ENCODE measurements at regions not wholly inside any gene's neighbourhood (a gene's known extent, or its start where the extent isn't known, plus 50 kb on each side); places are given as distances from the start of the nearest gene placed in this dataset.

- TF ChIP-seq POLR2A (IDR thresholded peaks at IDR 0.05; ENCODE audit: low read depth, low read length) (no peak), PAX5 (IDR thresholded peaks at IDR 0.05; ENCODE audit: insufficient read depth, low read length, severe bottlenecking) (no peak), POLR2AphosphoS5 (IDR thresholded peaks at IDR 0.05; ENCODE audit: low read depth, low read length) (no peak), POU2F2 (IDR thresholded peaks at IDR 0.05; ENCODE audit: low read depth, low read length) (no peak), SPI1 (IDR thresholded peaks at IDR 0.05; ENCODE audit: low read depth, low read length) (no peak)
- FAIRE-seq (no peak), DNase-seq (ENCODE audit: insufficient read length, low spot score) (no peak)
Observed at GRCh38 chr5:118447350-118447749, 541.0 kb downstream of the DTWD2 start.

- FAIRE-seq (no peak), DNase-seq (ENCODE audit: insufficient read length, low spot score) (no peak)
- no peak for TF ChIP-seq POU2F2 (IDR thresholded peaks at IDR 0.05; ENCODE audit: low read depth, low read length)
- TF ChIP-seq SPI1 (IDR thresholded peaks at IDR 0.05; ENCODE audit: low read depth, low read length) = no peak
- TF ChIP-seq POLR2A (IDR thresholded peaks at IDR 0.05; ENCODE audit: low read depth, low read length) = no peak
- no peak for TF ChIP-seq PAX5 (IDR thresholded peaks at IDR 0.05; ENCODE audit: insufficient read depth, low read length, severe bottlenecking)
- TF ChIP-seq POLR2AphosphoS5 (IDR thresholded peaks at IDR 0.05; ENCODE audit: low read depth, low read length) = no peak
- no peak for TF ChIP-seq TAF1 (IDR thresholded peaks at IDR 0.05; ENCODE audit: low read depth, low read length)
Observed at GRCh38 chr5:118441956-118442355, 546.4 kb downstream of the DTWD2 start.

- TF ChIP-seq TAF1 (IDR thresholded peaks at IDR 0.05; ENCODE audit: low read depth, low read length) (no peak), POU2F2 (IDR thresholded peaks at IDR 0.05; ENCODE audit: low read depth, low read length) (no peak), SPI1 (IDR thresholded peaks at IDR 0.05; ENCODE audit: low read depth, low read length) (no peak), POLR2A (IDR thresholded peaks at IDR 0.05; ENCODE audit: low read depth, low read length) (no peak), POLR2AphosphoS5 (IDR thresholded peaks at IDR 0.05; ENCODE audit: low read depth, low read length) (no peak)
- no peak for DNase-seq (ENCODE audit: insufficient read length, low spot score)
- no peak for FAIRE-seq
Observed at GRCh38 chr5:118441034-118441433, 547.3 kb downstream of the DTWD2 start.

GRCh38 chr5:118440496-118440895 lies 547.9 kb downstream of the DTWD2 start:
- FAIRE-seq = no peak
- no peak for TF ChIP-seq POU2F2 (IDR thresholded peaks at IDR 0.05; ENCODE audit: low read depth, low read length)
- no peak for TF ChIP-seq SPI1 (IDR thresholded peaks at IDR 0.05; ENCODE audit: low read depth, low read length)
- no peak for TF ChIP-seq POLR2AphosphoS5 (IDR thresholded peaks at IDR 0.05; ENCODE audit: low read depth, low read length)
- no peak for TF ChIP-seq POLR2A (IDR thresholded peaks at IDR 0.05; ENCODE audit: low read depth, low read length)
- no peak for TF ChIP-seq PAX5 (IDR thresholded peaks at IDR 0.05; ENCODE audit: insufficient read depth, low read length, severe bottlenecking)
- no peak for TF ChIP-seq TAF1 (IDR thresholded peaks at IDR 0.05; ENCODE audit: low read depth, low read length)

GRCh38 chr5:118439831-118440230 lies 548.5 kb downstream of the DTWD2 start:
- DNase-seq (ENCODE audit: insufficient read length, low spot score) (no peak), FAIRE-seq (no peak)
- TF ChIP-seq POU2F2 (IDR thresholded peaks at IDR 0.05; ENCODE audit: low read depth, low read length) (no peak), PAX5 (IDR thresholded peaks at IDR 0.05; ENCODE audit: insufficient read depth, low read length, severe bottlenecking) (no peak), TAF1 (IDR thresholded peaks at IDR 0.05; ENCODE audit: low read depth, low read length) (no peak), POLR2A (IDR thresholded peaks at IDR 0.05; ENCODE audit: low read depth, low read length) (no peak), SPI1 (IDR thresholded peaks at IDR 0.05; ENCODE audit: low read depth, low read length) (no peak), POLR2AphosphoS5 (IDR thresholded peaks at IDR 0.05; ENCODE audit: low read depth, low read length) (no peak)

More at GRCh38 chr5:118440496-118440895, 547.9 kb downstream of the DTWD2 start:
- no peak for DNase-seq (ENCODE audit: insufficient read length, low spot score)

GRCh38 chr5:118435131-118435530 lies 553.2 kb downstream of the DTWD2 start:
- no peak for FAIRE-seq
- DNase-seq (ENCODE audit: insufficient read length, low spot score) = no peak
- no peak for TF ChIP-seq POU2F2 (IDR thresholded peaks at IDR 0.05; ENCODE audit: low read depth, low read length)
- no peak for TF ChIP-seq POLR2A (IDR thresholded peaks at IDR 0.05; ENCODE audit: low read depth, low read length)
- no peak for TF ChIP-seq POLR2AphosphoS5 (IDR thresholded peaks at IDR 0.05; ENCODE audit: low read depth, low read length)
- TF ChIP-seq SPI1 (IDR thresholded peaks at IDR 0.05; ENCODE audit: low read depth, low read length) = no peak
- no peak for TF ChIP-seq TAF1 (IDR thresholded peaks at IDR 0.05; ENCODE audit: low read depth, low read length)
- TF ChIP-seq PAX5 (IDR thresholded peaks at IDR 0.05; ENCODE audit: insufficient read depth, low read length, severe bottlenecking) = no peak

- FAIRE-seq = no peak
- no peak for DNase-seq (ENCODE audit: insufficient read length, low spot score)
- TF ChIP-seq TAF1 (IDR thresholded peaks at IDR 0.05; ENCODE audit: low read depth, low read length) (no peak), POU2F2 (IDR thresholded peaks at IDR 0.05; ENCODE audit: low read depth, low read length) (no peak), POLR2A (IDR thresholded peaks at IDR 0.05; ENCODE audit: low read depth, low read length) (no peak), PAX5 (IDR thresholded peaks at IDR 0.05; ENCODE audit: insufficient read depth, low read length, severe bottlenecking) (no peak), POLR2AphosphoS5 (IDR thresholded peaks at IDR 0.05; ENCODE audit: low read depth, low read length) (no peak), SPI1 (IDR thresholded peaks at IDR 0.05; ENCODE audit: low read depth, low read length) (no peak)
Observed at GRCh38 chr5:118434522-118434921, 553.8 kb downstream of the DTWD2 start.

GRCh38 chr5:118430076-118430475 lies 558.3 kb downstream of the DTWD2 start:
- FAIRE-seq = no peak
- TF ChIP-seq POLR2A (IDR thresholded peaks at IDR 0.05; ENCODE audit: low read depth, low read length) = no peak
- TF ChIP-seq POLR2AphosphoS5 (IDR thresholded peaks at IDR 0.05; ENCODE audit: low read depth, low read length) = no peak
- TF ChIP-seq TAF1 (IDR thresholded peaks at IDR 0.05; ENCODE audit: low read depth, low read length) = no peak
- no peak for TF ChIP-seq PAX5 (IDR thresholded peaks at IDR 0.05; ENCODE audit: insufficient read depth, low read length, severe bottlenecking)
- no peak for TF ChIP-seq SPI1 (IDR thresholded peaks at IDR 0.05; ENCODE audit: low read depth, low read length)
- no peak for TF ChIP-seq POU2F2 (IDR thresholded peaks at IDR 0.05; ENCODE audit: low read depth, low read length)
- no peak for DNase-seq (ENCODE audit: insufficient read length, low spot score)

GRCh38 chr5:118407958-118408357 lies 580.4 kb downstream of the DTWD2 start:
- no peak for DNase-seq (ENCODE audit: insufficient read length, low spot score)
- TF ChIP-seq POLR2A (IDR thresholded peaks at IDR 0.05; ENCODE audit: low read depth, low read length) = no peak
- no peak for TF ChIP-seq POLR2AphosphoS5 (IDR thresholded peaks at IDR 0.05; ENCODE audit: low read depth, low read length)
- TF ChIP-seq PAX5 (IDR thresholded peaks at IDR 0.05; ENCODE audit: insufficient read depth, low read length, severe bottlenecking) = no peak
- TF ChIP-seq TAF1 (IDR thresholded peaks at IDR 0.05; ENCODE audit: low read depth, low read length) = no peak
- no peak for TF ChIP-seq SPI1 (IDR thresholded peaks at IDR 0.05; ENCODE audit: low read depth, low read length)
- no peak for TF ChIP-seq POU2F2 (IDR thresholded peaks at IDR 0.05; ENCODE audit: low read depth, low read length)
- no peak for FAIRE-seq

GRCh38 chr5:118405650-118406061 lies 582.7 kb downstream of the DTWD2 start:
- DNase-seq (ENCODE audit: insufficient read length, low spot score) (no peak), FAIRE-seq (no peak)
- TF ChIP-seq POU2F2 (IDR thresholded peaks at IDR 0.05; ENCODE audit: low read depth, low read length) (no peak), TAF1 (IDR thresholded peaks at IDR 0.05; ENCODE audit: low read depth, low read length) (no peak), PAX5 (IDR thresholded peaks at IDR 0.05; ENCODE audit: insufficient read depth, low read length, severe bottlenecking) (no peak), POLR2A (IDR thresholded peaks at IDR 0.05; ENCODE audit: low read depth, low read length) (no peak), SPI1 (IDR thresholded peaks at IDR 0.05; ENCODE audit: low read depth, low read length) (no peak), POLR2AphosphoS5 (IDR thresholded peaks at IDR 0.05; ENCODE audit: low read depth, low read length) (no peak)
